DMS53 treated with DMSO at 0.1 percent for 48 hours (cell line): ENCODE measurements at regions not wholly inside any gene's neighbourhood (a gene's known extent, or its start where the extent isn't known, plus 50 kb on each side); places are given as distances from the start of the nearest gene placed in this dataset.
"Not testable (repeated sequence)": the region's sequence is repeated elsewhere in the genome, so short reads cannot be mapped to it uniquely, and the experiment has no call there.

ENCODE experiments used
- DNase-seq: peaks from one replicate; lab custom pipeline; 2025; ENCODE audit not compliant: unreplicated experiment; lab: John Stamatoyannopoulos, UW

GRCh38 chr4:189215574-189215973, 725.1 kb upstream of the FRG1 start:
- DNase-seq, result no peak

GRCh38 chr4:189221691-189222090, 719.0 kb upstream of the FRG1 start:
- DNase-seq, result no peak

GRCh38 chr4:189228726-189229125, 711.9 kb upstream of the FRG1 start:
- no peak for DNase-seq

- DNase-seq, result no peak
These were observed 708.4 kb upstream of the FRG1 start for GRCh38 chr4:189232274-189232673.

- not testable (repeated sequence) for DNase-seq
These were observed 706.9 kb upstream of the FRG1 start for GRCh38 chr4:189233754-189234153.

GRCh38 chr4:189234948-189235347, 705.7 kb upstream of the FRG1 start:
- not testable (repeated sequence) for DNase-seq

GRCh38 chr4:189235599-189235998, 705.1 kb upstream of the FRG1 start:
- no peak for DNase-seq

GRCh38 chr4:189236321-189236720, 704.4 kb upstream of the FRG1 start:
- DNase-seq, result not testable (repeated sequence)

- peak; percentile 29 for DNase-seq
These were observed 703.3 kb upstream of the FRG1 start for GRCh38 chr4:189237340-189237739.

- DNase-seq, result no peak
These were observed 685.0 kb upstream of the FRG1 start for GRCh38 chr4:189255636-189256035.

- no peak for DNase-seq
These were observed 679.2 kb upstream of the FRG1 start for GRCh38 chr4:189261475-189261874.

- DNase-seq, result no peak
These were observed 675.2 kb upstream of the FRG1 start for GRCh38 chr4:189265515-189265914.

- DNase-seq, result no peak
These were observed 673.2 kb upstream of the FRG1 start for GRCh38 chr4:189267312-189267965.

- no peak for DNase-seq
These were observed 662.0 kb upstream of the FRG1 start for GRCh38 chr4:189278597-189279165.

- DNase-seq, result no peak
These were observed 661.5 kb upstream of the FRG1 start for GRCh38 chr4:189279188-189279587.

GRCh38 chr4:189285377-189285776, 655.3 kb upstream of the FRG1 start:
- DNase-seq, result no peak

- no peak for DNase-seq
These were observed 648.7 kb upstream of the FRG1 start for GRCh38 chr4:189291939-189292338.

GRCh38 chr4:189293459-189293858, 647.2 kb upstream of the FRG1 start:
- no peak for DNase-seq

- DNase-seq, result no peak
These were observed 646.1 kb upstream of the FRG1 start for GRCh38 chr4:189294574-189294973.

GRCh38 chr4:189299706-189300105, 641.0 kb upstream of the FRG1 start:
- no peak for DNase-seq

- DNase-seq, result no peak
These were observed 639.0 kb upstream of the FRG1 start for GRCh38 chr4:189301692-189302091.

GRCh38 chr4:189302719-189303118, 638.0 kb upstream of the FRG1 start:
- DNase-seq, result no peak

GRCh38 chr4:189304167-189304566, 636.5 kb upstream of the FRG1 start:
- DNase-seq, result no peak
